Rectal smooth muscle tissue (tissue), 1 donor: ENCODE measurements at regions not wholly inside any gene's neighbourhood (a gene's known extent, or its start where the extent isn't known, plus 50 kb on each side); places are given as distances from the start of the nearest gene placed in this dataset.
"Not testable (repeated sequence)": the region's sequence is repeated elsewhere in the genome, so short reads cannot be mapped to it uniquely, and the experiment has no call there.

ENCODE experiments used
- H3K27ac ChIP-seq: one replicate; pipeline ENCODE4 v1.7.0; 2013; ENCODE audit warnings: low read depth, low read length, inconsistent platforms
- H3K27me3 ChIP-seq: one replicate; pipeline ENCODE4 v1.7.0; 2013; ENCODE audit warnings: low read length; ENCODE audit not compliant: control insufficient read depth, insufficient read depth
- H3K36me3 ChIP-seq: one replicate; pipeline ENCODE4 v1.7.0; 2013; ENCODE audit warnings: low read length; ENCODE audit not compliant: control insufficient read depth, insufficient read depth
- H3K4me1 ChIP-seq: one replicate; pipeline ENCODE4 v1.7.0; 2013; ENCODE audit warnings: low read length; ENCODE audit not compliant: control insufficient read depth, insufficient read depth
- H3K4me3 ChIP-seq: one replicate; pipeline ENCODE4 v1.7.0; 2013; ENCODE audit warnings: low read length
- H3K9ac ChIP-seq: one replicate; pipeline ENCODE4 v1.7.0; 2013; ENCODE audit warnings: low read length

- Histone ChIP-seq H3K36me3 (no peaks in the 10 kb centered on the region), H3K27me3 (no peaks in the 10 kb centered on the region), H3K4me1 (no peaks in the 10 kb centered on the region), H3K4me3 (no peak overlapping the region), H3K9ac (no peak overlapping the region), H3K27ac (no peak overlapping the region)
Measured at GRCh38 chr1:43108080-43108479, 64.0 kb downstream of the EBNA1BP2 start.

GRCh38 chr1:43107664-43108063 is 64.4 kb downstream of the EBNA1BP2 start:
- Histone ChIP-seq H3K27ac (no peak overlapping the region), H3K4me3 (no peak overlapping the region), H3K27me3 (no peaks in the 10 kb centered on the region), H3K4me1 (no peaks in the 10 kb centered on the region), H3K9ac (no peak overlapping the region), H3K36me3 (no peaks in the 10 kb centered on the region)

- no peaks in the 10 kb centered on the region for H3K4me1 ChIP-seq
- H3K36me3 ChIP-seq = no peaks in the 10 kb centered on the region
- H3K27ac ChIP-seq = no peak overlapping the region
- H3K4me3 ChIP-seq = no peak overlapping the region
- H3K27me3 ChIP-seq = no peaks in the 10 kb centered on the region
- H3K9ac ChIP-seq = no peak overlapping the region
Measured at GRCh38 chr1:43104027-43104763, 67.9 kb downstream of the EBNA1BP2 start.

- Histone ChIP-seq H3K27ac (no peak overlapping the region), H3K9ac (no peak overlapping the region), H3K36me3 (no peaks in the 10 kb centered on the region), H3K4me3 (no peak overlapping the region), H3K4me1 (no peaks in the 10 kb centered on the region), H3K27me3 (no peaks in the 10 kb centered on the region)
Measured at GRCh38 chr1:43101061-43101460, 71.0 kb downstream of the EBNA1BP2 start.

- Histone ChIP-seq H3K4me1 (no peaks in the 10 kb centered on the region), H3K27ac (no peak overlapping the region), H3K9ac (no peak overlapping the region), H3K4me3 (no peak overlapping the region), H3K36me3 (no peaks in the 10 kb centered on the region), H3K27me3 (no peaks in the 10 kb centered on the region)
Measured at GRCh38 chr1:43098200-43098599, 73.9 kb downstream of the EBNA1BP2 start.

GRCh38 chr1:43096528-43096927 is 75.6 kb downstream of the EBNA1BP2 start:
- H3K4me3 ChIP-seq, H3K27ac ChIP-seq, H3K36me3 ChIP-seq, H3K4me1 ChIP-seq, H3K27me3 ChIP-seq, H3K9ac ChIP-seq: not testable (repeated sequence)

- H3K36me3 ChIP-seq, H3K27me3 ChIP-seq, H3K4me1 ChIP-seq, H3K4me3 ChIP-seq, H3K27ac ChIP-seq, H3K9ac ChIP-seq: not testable (repeated sequence)
Measured at GRCh38 chr1:43090812-43091211, 81.3 kb downstream of the EBNA1BP2 start.

- H3K4me1 ChIP-seq, H3K9ac ChIP-seq, H3K36me3 ChIP-seq, H3K27ac ChIP-seq, H3K4me3 ChIP-seq, H3K27me3 ChIP-seq: not testable (repeated sequence)
Measured at GRCh38 chr1:43090157-43090556, 81.9 kb downstream of the EBNA1BP2 start.

- no peak overlapping the region for H3K4me3 ChIP-seq
- H3K36me3 ChIP-seq = no peaks in the 10 kb centered on the region
- H3K27ac ChIP-seq = no peak overlapping the region
- no peaks in the 10 kb centered on the region for H3K4me1 ChIP-seq
- H3K27me3 ChIP-seq = no peaks in the 10 kb centered on the region
- H3K9ac ChIP-seq = no peak overlapping the region
Measured at GRCh38 chr1:43083375-43083891, 88.7 kb downstream of the EBNA1BP2 start.

- no peaks in the 10 kb centered on the region for H3K36me3 ChIP-seq
- no peak overlapping the region for H3K27ac ChIP-seq
- H3K9ac ChIP-seq = no peak overlapping the region
- H3K4me3 ChIP-seq = no peak overlapping the region
- no peaks in the 10 kb centered on the region for H3K4me1 ChIP-seq
- no peaks in the 10 kb centered on the region for H3K27me3 ChIP-seq
Measured at GRCh38 chr1:43082740-43083139, 89.3 kb downstream of the EBNA1BP2 start.

GRCh38 chr1:43077273-43077672 is 94.8 kb downstream of the EBNA1BP2 start:
- Histone ChIP-seq H3K4me1 (no peaks in the 10 kb centered on the region), H3K27ac (no peak overlapping the region), H3K9ac (no peak overlapping the region), H3K36me3 (no peaks in the 10 kb centered on the region), H3K4me3 (no peak overlapping the region), H3K27me3 (no peaks in the 10 kb centered on the region)

- H3K9ac ChIP-seq = no peak overlapping the region
- no peak overlapping the region for H3K4me3 ChIP-seq
- no peaks in the 10 kb centered on the region for H3K36me3 ChIP-seq
- no peaks in the 10 kb centered on the region for H3K4me1 ChIP-seq
- no peak overlapping the region for H3K27ac ChIP-seq
- no peaks in the 10 kb centered on the region for H3K27me3 ChIP-seq
Measured at GRCh38 chr1:43074709-43075108, 97.4 kb downstream of the EBNA1BP2 start.

- Histone ChIP-seq H3K36me3 (no peaks in the 10 kb centered on the region), H3K9ac (no peak overlapping the region), H3K27me3 (no peaks in the 10 kb centered on the region), H3K4me3 (no peak overlapping the region), H3K27ac (no peak overlapping the region), H3K4me1 (no peaks in the 10 kb centered on the region)
Measured at GRCh38 chr1:43074244-43074643, 97.8 kb downstream of the EBNA1BP2 start.
